NCI-H345 treated with DMSO at 0.1 percent for 48 hours (cell line): ENCODE measurements at regions not wholly inside any gene's neighbourhood (a gene's known extent, or its start where the extent isn't known, plus 50 kb on each side); places are given as distances from the start of the nearest gene placed in this dataset.
"Not testable (repeated sequence)": the region's sequence is repeated elsewhere in the genome, so short reads cannot be mapped to it uniquely, and the experiment has no call there.

Source experiments
- DNase-seq: peaks from one replicate; lab custom pipeline; 2025; ENCODE audit not compliant: unreplicated experiment; lab: John Stamatoyannopoulos, UW

DNA sequence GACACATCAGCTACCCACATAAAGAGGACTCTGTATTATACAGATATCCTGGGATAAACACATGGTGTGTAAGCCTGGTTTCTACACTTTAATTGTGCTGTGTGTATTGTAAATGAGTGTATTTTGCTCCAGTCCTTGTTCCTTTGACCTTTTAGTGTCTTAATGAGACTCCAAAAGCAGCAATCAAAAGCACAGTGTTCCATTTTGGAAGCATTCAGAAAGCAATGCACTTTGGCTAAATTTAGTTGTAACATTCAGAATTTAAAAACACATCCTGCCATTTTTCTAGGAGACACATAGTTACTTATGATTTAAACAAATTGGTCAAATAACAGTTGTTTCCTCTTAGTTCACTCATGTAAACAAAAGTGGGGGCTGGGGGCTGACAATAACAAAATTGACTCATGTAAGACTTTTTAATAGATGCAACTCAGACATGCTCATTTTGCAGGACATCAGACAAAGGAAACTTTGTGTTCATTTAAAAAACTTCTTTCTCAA is 122.2 kb downstream of the GPR37 start:
- DNase-seq, result no peak

DNA sequence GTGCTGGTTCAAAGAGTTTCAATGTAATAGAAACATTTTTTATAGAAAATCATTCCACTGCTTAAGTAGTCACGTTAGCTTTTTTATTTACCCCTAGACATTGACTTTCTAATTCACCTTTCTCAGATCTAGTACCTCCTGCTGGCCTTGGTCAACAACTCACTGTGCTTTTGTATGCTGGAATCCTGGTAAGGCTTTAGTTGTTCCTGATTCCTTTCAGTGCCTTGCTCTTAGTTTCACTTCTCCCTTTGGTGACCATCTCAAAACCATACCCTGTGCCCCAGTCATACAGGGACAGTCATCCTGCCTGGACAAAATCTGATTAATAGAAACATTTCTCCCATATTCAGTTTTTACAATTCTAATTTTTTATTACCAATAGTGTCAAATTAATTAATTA is 130.2 kb downstream of the GPR37 start:
- no peak for DNase-seq

DNA sequence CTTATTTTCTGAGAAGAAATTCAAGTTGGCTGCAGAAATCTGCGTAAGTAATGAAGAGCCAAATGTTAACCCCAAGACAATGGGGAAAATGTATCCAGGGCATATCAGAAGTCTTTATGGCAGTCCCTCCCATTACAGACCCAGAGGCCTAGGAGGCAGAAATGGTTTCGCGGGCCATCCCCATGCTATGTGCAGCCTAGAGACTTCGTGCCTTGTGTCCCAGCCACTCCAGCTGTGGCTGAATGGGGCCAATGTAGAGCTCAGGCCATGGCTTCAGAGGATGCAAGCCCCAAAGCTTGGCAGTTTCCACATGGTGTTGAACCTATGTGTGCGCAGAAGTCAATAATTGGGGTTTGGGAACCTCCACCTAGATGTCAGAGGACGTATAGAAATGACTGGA is 131.9 kb downstream of the GPR37 start:
- DNase-seq, result no peak

DNA sequence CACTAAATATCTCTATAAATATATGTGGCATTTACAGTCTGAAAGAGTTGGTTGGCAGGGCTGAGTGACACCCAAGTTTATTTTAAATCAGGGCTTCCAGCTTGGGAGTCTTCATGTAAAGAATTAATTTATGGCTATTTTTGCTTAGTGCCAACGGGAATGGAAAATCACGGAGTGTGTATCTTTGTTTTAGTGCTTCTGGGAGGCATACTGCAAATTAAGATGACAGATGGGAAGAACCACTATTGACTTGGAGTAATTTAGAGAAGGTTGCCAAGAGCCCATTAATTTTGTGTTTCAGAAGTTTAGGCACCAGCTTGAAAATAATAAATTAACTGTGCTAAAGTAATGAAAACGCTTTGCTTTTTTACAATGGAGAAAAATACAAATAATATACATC is 135.2 kb downstream of the GPR37 start:
- no peak for DNase-seq

DNA sequence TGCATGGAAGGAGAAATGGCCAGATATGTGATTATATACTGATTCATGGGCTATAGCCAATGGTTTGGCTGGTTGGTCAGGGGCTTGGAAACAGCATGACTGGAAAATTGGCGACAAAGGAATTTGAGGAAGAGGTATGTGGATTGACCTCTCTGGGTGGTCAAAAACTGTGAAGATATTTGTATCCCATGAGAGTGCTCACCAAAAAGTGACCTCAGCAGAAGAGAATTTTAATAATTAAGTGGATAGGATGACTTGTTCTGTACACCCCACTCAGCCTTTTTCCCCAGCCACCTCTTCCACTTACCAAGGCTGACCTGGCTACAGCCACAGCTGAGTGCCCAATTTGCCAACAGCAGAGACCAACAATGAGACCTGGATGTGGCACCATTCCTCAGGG is 146.7 kb downstream of the GPR37 start:
- DNase-seq, result no peak

DNA sequence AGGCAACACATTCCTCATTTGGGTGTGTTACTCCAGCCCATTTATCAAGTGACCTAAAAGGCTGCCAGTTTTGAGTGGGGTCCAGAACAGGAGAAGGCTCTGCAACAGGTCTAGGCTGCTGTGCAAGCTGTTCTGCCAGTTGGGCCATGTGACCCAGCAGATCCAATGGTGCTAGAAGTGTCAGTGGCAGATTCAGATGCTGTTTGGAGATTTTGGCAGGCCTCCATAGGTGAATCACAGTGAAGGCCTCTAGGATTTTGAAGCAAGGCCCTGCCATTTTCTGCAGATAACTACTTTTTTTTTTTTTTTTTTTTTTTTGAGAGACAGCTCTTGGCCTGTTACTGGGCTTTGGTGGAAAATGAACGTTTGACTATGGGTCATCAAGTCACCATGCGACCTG is 147.5 kb downstream of the GPR37 start:
- DNase-seq, result not testable (repeated sequence)

DNA sequence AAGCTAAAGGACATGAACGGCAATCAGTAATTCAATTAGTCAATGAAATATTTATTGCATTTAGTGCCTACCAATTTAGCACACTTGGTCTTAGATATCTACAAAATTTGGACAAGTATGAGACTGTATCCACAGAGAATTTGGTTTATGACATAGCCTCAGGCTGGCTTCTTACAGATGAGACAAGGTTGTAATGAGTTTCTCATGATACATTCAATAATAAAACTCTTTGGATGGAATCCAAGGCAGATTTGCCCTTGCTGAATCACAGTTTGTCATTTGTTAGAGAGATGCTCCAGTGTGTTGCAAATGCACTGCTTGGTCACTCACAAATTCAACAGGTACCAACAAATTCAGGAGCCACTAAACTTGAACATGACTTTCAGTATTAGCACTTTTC is 162.5 kb downstream of the GPR37 start:
- DNase-seq, result no peak

DNA sequence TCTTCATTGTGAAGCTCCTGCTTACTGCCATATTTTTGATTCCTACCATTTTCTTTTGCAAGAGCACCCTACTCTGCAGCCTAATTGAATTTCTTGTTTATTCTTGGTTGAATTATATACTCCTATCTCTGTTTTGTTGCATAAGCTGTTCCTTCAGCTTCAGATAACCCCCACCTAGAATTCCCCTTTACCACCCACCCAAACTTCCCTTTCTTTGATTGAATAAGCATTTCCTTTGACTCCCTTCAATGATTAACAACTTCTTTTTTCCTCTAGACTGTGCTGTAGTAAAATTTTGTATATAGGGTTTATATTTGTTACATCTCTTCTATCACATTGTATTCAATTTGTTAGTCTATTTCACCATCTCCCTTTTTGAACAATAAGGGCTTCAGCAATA is 168.1 kb downstream of the GPR37 start:
- no peak for DNase-seq

DNA sequence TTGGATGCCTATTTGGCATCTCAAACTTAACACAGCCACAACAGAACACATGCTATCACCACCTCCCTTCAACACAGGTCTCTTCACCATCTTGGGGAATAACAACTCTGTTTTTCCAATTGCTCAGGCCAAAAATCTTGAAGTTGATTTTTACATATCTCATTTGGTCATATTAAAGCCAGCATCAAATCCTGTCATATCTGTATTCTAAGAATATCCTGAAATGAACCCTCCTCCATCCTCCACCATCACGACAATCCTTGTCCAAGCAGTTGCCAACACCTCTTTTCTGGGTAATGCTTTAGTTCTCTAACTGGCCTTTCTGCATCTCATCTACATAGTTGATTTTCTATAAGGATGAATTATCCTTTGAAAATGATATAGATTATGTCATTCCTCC is 168.7 kb downstream of the GPR37 start:
- DNase-seq, result no peak

DNA sequence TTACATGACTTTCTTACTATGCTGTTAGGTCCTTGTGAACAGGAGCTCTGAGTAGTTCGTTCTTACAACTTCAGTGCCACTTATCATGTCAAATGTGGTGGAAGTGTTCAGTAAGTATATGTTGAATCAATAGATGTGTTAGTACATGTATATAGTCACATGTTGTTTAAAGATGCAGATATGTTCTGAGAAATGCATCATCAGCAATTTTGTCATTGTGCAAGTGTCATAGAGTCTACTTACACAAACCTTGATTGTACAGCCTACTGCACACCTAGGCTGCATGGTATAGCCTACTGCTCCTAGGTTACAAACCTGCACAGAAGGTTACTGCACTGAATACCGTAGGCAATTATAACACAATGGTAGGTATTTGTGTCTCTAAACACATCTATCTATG is 174.8 kb downstream of the GPR37 start:
- DNase-seq, result no peak

DNA sequence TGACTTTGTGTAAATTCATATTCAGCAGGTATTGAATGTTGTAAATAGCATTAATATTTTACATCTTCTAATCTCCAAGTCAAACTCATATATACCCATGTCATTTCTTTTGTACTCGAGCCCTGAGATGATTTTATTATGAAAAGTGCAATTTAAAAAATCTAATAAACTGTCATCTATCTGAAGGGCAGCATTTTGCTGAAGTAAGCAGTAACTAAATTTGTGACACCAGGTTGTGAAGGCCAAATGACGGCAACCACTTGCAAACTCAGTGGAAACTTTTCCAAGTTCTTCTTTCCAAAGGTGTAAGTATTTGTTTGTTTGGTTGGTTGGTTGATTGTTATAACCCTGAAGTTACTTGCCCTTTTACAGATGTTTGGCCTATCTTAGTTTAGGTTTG is 188.3 kb downstream of the GPR37 start:
- DNase-seq, result no peak

DNA sequence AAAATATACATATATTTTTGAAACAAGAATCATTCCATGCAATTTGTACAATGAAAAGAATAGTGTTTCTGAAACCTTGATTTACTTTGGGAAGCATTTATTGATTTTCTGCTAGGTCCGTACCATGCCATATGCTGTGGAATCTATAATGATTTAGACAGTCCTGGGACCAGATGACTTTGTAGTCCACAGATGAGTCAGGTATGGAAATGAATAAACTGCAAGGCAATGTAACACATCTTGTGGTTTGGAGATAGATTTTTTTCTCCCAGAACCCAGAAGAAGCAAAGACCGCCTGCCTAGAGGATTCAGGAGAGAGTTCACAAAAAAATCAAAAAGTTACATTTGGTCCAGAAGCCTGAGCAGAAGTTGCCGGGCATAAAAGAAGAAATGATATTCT is 190.4 kb downstream of the GPR37 start:
- DNase-seq, result no peak

DNA sequence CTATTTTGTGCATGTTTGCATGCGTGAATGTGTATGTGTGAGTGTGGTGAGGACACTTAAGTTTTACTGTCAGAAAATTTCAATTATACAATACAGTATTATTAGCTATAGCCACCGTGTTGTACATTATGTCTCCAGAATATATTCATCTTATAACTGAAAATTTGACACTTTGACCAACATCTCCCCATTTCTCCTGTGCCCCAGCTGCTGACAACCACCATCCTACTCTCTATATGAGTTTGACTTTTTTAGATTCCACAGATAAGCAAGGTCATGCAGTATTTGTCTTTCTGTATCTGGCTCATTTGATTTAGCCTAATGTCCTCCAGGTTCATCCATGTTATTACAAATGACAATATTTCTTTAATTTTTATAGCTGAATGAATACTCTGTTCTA is 195.0 kb downstream of the GPR37 start:
- no peak for DNase-seq

DNA sequence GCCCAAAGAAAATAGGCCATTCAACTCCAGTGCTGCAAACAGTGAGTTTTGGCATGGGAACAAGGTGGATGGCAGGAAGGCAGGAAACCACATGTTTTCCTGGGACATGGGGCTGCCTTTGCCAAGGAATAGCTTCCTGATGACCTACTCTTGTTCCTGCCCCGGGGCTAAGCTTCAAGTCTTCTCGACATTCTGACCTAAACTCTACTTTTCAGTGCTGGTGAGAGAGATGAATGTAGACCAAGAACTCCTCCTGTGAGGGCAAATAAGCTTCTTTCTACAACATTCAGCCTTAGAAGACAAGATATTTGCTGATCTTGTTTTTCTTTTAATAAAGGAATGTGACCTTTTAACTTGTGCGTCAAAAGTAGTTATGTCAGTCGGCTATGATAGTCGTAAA is 199.0 kb downstream of the GPR37 start:
- no peak for DNase-seq

DNA sequence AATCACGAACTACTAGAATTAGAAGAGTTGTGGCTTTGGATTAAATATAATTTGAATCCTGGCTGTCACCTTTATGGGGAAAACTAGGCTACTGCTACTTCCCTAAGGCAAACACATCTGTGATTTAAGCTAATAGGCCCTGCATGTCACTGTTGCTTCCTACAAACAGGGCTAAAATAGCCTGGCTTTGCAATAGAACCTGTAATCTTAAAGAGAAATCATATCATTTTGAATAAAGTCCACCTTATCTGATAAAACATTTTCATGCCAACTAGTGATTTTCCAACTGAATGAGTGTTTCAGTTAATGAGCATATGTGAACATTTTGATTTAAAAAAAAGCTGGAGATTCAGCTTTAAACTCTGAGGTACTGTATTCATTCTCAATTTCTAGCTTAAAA is 208.0 kb downstream of the GPR37 start:
- DNase-seq, result no peak

DNA sequence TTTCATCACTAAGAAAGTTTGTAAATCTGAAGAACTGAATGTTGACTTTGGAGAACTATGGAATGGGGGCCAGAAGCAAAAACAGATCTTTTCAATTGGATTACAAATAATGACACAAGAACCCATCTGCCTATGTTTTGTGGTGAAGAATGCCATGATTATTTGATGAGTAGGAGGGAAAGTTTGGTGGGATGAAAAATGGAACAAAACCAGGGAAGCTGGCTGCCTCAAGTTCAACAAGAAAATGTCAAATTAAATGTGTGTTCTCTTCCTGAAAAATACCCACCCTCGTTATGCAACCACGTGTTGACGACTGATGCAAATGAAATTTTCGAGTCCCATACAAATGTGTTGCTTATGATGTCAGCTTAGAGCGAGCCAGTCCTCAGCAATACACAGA is 208.5 kb downstream of the GPR37 start:
- no peak for DNase-seq

DNA sequence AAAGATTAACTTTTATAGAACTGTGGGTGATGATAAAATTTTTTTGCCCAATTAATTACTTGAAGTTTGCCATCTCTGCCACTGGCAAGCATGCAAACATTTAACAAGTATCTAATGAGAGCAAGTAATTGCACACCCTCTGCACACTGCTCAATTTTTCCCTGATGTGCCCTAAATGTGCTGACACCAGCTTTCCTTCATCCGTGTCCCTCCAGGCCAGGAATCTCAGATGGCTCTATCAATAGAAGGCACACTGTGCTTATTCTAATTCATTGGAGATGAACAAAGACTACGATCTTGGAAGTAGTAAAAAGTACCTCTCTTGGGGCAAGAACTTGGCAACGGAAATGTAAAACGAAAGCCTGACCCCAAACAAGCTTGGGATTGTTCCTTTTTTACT is 212.1 kb downstream of the GPR37 start:
- DNase-seq, result no peak

DNA sequence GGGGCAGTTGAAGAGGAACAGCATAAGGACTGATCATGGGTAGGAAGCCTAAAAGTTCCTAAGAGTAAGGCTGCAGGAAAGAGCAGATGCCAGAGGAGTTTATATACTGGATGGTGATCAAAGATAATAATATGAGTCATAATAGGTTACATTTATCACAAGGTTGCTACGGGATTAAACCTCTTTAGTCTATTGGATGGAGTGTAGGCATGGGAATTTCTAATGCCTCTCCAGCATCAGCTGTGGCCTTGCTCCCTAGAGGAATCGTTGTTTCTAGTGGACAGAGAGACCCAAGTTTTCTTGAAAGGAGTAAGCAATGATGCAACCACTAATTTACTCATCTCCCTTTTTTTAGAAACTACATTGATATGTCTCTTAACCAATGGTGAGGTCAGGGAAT is 213.4 kb downstream of the GPR37 start:
- no peak for DNase-seq

DNA sequence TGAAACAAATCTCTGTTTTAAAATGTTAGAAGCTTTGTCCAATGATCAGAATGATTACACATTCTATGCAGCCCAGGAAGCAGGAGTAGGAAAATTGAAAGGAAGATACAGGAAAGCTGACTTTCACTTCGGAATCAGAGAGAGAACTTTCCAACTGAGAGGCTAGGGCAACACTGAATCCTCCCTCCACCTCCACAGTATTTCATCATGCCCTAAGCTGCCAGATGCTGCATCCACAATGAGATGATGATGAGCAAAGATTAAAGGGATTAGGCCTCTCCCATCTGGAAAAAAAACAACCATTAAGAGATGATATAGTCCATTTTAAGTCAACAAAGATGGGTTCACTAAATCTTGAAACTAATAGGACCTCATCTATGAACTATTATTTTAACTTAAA is 215.6 kb downstream of the GPR37 start:
- no peak for DNase-seq

DNA sequence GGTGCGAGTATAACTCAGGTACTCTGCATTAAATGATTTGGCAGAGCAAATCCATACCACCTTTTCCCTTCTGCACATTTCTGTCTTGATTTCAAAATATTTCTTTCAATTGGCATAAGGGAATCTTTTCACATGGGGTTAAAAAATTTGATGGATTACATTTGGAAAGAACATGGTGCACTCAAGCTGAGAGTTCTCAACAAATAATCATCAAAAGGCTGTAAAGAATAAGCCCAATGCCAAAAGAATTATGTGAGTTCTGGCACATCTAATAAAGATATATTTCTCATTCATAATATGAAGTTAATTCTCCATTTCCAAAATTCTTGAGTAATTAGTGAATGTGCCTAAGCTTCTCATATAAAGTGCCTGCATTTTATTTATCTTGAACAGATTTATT is 223.1 kb downstream of the GPR37 start:
- DNase-seq, result no peak

DNA sequence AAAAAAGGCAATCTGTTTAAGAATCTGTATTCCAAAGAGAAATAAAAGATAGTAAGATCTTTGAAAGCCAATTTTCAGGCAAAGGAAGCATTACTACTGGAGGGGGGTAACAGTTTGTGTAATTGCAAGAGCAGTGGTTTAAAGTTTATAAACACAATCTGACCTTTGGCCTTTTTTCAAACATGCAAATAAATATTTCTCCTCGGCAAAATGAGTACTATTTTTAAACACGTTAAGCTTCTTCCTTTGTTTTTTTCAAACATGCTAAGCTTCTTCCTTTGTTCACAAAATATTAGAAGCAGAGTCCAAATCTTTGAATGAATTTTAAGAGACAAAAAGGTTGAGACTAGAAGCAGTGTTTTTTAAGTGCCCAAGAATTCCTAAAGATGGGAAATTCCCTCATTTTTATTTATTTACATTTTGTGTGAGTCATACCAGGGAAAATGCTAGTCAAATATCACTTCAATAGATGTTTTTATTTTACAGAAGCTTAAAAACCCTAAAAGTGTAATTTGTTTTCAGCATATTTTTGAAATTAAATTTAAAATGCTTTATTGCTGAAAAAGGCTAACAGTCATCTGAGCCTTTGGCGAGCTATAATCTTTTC is 229.3 kb downstream of the GPR37 start:
- DNase-seq, result no peak

DNA sequence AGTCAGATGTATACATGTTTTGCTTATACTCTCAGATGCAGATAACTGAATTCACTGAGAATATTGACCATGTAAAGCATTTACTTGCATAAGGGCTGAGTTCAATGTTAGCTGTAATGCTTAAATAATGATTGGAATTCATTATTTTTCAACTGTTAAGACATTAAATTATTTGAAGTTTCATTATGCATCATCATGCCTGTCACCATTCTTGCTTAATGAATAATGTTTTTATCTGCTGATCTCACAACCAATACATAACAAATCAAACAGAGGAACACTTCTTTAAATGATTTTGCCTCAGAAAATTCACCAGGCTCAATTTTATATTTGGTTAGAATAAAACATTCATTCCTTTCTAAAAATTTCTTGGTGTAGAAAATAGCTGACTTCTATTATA is 233.4 kb downstream of the GPR37 start:
- no peak for DNase-seq

DNA sequence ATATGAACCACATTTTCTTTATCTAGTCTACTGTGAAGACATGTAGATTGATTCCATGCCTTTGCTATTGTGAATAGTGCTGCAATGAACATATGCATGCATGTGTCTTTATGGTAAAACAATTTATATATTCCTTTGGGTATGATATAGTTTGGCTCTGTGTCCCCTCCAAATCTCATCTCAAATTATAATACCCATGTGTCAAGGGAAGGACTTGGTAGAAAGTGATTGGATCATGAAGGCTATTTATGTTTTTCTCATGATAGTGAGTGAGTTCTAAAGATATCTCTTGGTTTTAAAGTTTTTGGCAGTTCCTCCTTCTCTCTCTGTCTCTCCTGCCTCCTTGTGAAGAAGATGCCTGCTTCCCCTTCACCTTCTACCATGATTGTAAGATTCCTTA is 248.7 kb downstream of the GPR37 start:
- no peak for DNase-seq
